Osteocyte (in vitro differentiated cells): ENCODE measurements at regions not wholly inside any gene's neighbourhood (a gene's known extent, or its start where the extent isn't known, plus 50 kb on each side); places are given as distances from the start of the nearest gene placed in this dataset.

Experiments
- DNase-seq: peaks from one replicate; pipeline ENCODE4 v3.0.0; 2021; ENCODE audit warnings: mixed read lengths; ENCODE audit not compliant: unreplicated experiment; ENCODE audit errors: extremely low spot score
- H3K27ac Mint-ChIP-seq: one replicate; pipeline ENCODE4 v1.8.0; 2021; ENCODE audit warnings: mild to moderate bottlenecking, mixed read lengths; ENCODE audit not compliant: unreplicated experiment
- H3K27me3 Mint-ChIP-seq: one replicate; pipeline ENCODE4 v1.8.0; 2021; ENCODE audit warnings: mixed read lengths; ENCODE audit not compliant: unreplicated experiment
- H3K36me3 Mint-ChIP-seq: one replicate; pipeline ENCODE4 v1.8.0; 2021; ENCODE audit warnings: mixed read lengths; ENCODE audit not compliant: unreplicated experiment
- H3K4me1 Mint-ChIP-seq: one replicate; pipeline ENCODE4 v1.8.0; 2021; ENCODE audit warnings: mixed read lengths; ENCODE audit not compliant: unreplicated experiment
- H3K4me3 Mint-ChIP-seq: one replicate; pipeline ENCODE4 v1.8.0; 2021; ENCODE audit warnings: mild to moderate bottlenecking, moderate library complexity, mixed read lengths; ENCODE audit not compliant: unreplicated experiment
- H3K9me3 Mint-ChIP-seq: one replicate; pipeline ENCODE4 v1.8.0; 2021; ENCODE audit warnings: mixed read lengths; ENCODE audit not compliant: unreplicated experiment
- CTCF ChIP-seq: fragments of 200-600 bp; sonication (generic); IDR thresholded peaks from 2 replicates; pipeline ENCODE4 v1.5.0; 2021; ENCODE audit warnings: antibody characterized with exemption, mild to moderate bottlenecking, moderate library complexity

GRCh38 chr2:19038071-19039015 lies 320.1 kb downstream of the OSR1 start:
- Mint-ChIP-seq H3K4me3 (no peak overlapping the region), H3K36me3 (no peaks in the 10 kb centered on the region)
- DNase-seq = no peak

GRCh38 chr2:19036091-19036490 lies 322.3 kb downstream of the OSR1 start:
- TF ChIP-seq CTCF = no peak
- no peaks in the 10 kb centered on the region for H3K27me3 Mint-ChIP-seq
- H3K4me1 Mint-ChIP-seq = peaks cover 36% of the 10 kb centered on the region

More at GRCh38 chr2:19038071-19039015, 320.1 kb downstream of the OSR1 start:
- Mint-ChIP-seq H3K4me1 (peaks cover 31% of the 10 kb centered on the region), H3K9me3 (no peaks in the 10 kb centered on the region), H3K27me3 (no peaks in the 10 kb centered on the region), H3K27ac (peak overlapping the region; percentile 5)
- no peak for TF ChIP-seq CTCF

DNA sequence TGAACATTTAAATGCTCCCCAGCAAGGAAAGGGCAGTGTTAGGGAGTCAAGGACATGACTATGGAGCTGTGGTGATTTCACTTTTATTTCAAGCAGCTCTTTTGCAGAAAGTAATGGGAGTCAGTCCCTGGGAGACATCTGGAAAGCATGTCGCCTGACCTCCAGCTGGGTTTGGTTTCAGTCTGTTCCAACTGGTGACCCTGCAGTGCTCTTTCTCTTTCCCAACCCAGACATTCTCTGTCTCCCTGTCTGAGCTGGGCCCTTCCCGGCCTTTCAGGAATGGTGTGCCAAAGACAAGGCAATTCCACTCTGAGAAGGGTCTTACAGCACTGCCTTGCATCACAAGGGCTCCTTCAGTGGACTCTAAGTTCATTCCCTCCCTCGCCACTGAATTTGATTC lies 323.2 kb downstream of the OSR1 start:
- peaks cover 36% of the 10 kb centered on the region for H3K4me1 Mint-ChIP-seq
- H3K36me3 Mint-ChIP-seq = no peaks in the 10 kb centered on the region
- H3K27me3 Mint-ChIP-seq = no peaks in the 10 kb centered on the region
- H3K4me3 Mint-ChIP-seq = no peak overlapping the region
- H3K27ac Mint-ChIP-seq = peak overlapping the region; percentile 7
- no peaks in the 10 kb centered on the region for H3K9me3 Mint-ChIP-seq
- no peak for DNase-seq
- TF ChIP-seq CTCF = no peak

More at GRCh38 chr2:19036091-19036490, 322.3 kb downstream of the OSR1 start:
- Mint-ChIP-seq H3K9me3 (no peaks in the 10 kb centered on the region), H3K4me3 (no peak overlapping the region), H3K36me3 (no peaks in the 10 kb centered on the region), H3K27ac (no peak overlapping the region)
- no peak for DNase-seq

- Mint-ChIP-seq H3K9me3 (no peaks in the 10 kb centered on the region), H3K4me3 (no peak overlapping the region), H3K36me3 (no peaks in the 10 kb centered on the region), H3K27ac (no peak overlapping the region), H3K4me1 (peaks cover 29% of the 10 kb centered on the region), H3K27me3 (no peaks in the 10 kb centered on the region)
- no peak for TF ChIP-seq CTCF
- DNase-seq = no peak
Measured at GRCh38 chr2:19033240-19033639, 325.2 kb downstream of the OSR1 start.

DNA sequence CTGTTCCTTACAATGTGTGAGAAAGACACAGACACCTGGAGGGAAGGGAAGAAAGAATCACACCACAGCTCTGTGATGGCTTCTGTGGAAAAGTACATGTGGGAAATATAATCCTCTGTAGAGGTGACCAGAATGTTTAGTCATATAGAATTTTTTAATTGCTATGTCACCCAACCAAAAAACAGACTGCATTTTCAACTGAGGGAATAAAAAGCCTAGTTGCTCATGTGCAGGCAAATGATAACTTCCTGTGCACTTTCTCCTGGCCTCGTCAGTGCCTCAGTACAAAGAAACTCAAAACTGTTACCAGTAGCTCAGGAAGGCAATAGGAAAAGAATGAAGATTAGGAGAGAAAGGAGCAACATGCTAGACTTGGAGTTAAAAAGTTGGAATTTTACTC lies 326.8 kb downstream of the OSR1 start:
- DNase-seq = no peak
- Mint-ChIP-seq H3K27me3 (no peaks in the 10 kb centered on the region), H3K27ac (no peak overlapping the region), H3K36me3 (no peaks in the 10 kb centered on the region), H3K9me3 (no peaks in the 10 kb centered on the region), H3K4me1 (peaks cover 24% of the 10 kb centered on the region), H3K4me3 (no peak overlapping the region)
- TF ChIP-seq CTCF = no peak
